GM18519 (cell line): ENCODE measurements at regions not wholly inside any gene's neighbourhood (a gene's known extent, or its start where the extent isn't known, plus 50 kb on each side); places are given as distances from the start of the nearest gene placed in this dataset.
"Not testable (repeated sequence)": the region's sequence is repeated elsewhere in the genome, so short reads cannot be mapped to it uniquely, and the experiment has no call there.

ENCODE experiments used
- ATAC-seq: cut with Tn5 transposase; IDR thresholded peaks from one replicate; pipeline ENCODE4 v1.9.1; 2021; ENCODE audit warnings: mild to moderate bottlenecking, moderate library complexity; ENCODE audit not compliant: unreplicated experiment, low FRiP score

- ATAC-seq, result no peak
Observed at GRCh38 chr6:140772576-140772975, 1360.1 kb upstream of the GJE1 start.

- no peak for ATAC-seq
Observed at GRCh38 chr6:140768133-140768532, 1364.6 kb upstream of the GJE1 start.

GRCh38 chr6:140766999-140767398 lies 1365.7 kb upstream of the GJE1 start:
- no peak for ATAC-seq

GRCh38 chr6:140758169-140758877 lies 1374.4 kb upstream of the GJE1 start:
- ATAC-seq, result no peak

- ATAC-seq, result no peak
Observed at GRCh38 chr6:140752234-140752633, 1377.8 kb upstream of the CITED2 start.

- no peak for ATAC-seq
Observed at GRCh38 chr6:140747114-140747513, 1372.7 kb upstream of the CITED2 start.

- peak; percentile 89 for ATAC-seq
Observed at GRCh38 chr6:140744659-140745320, 1370.3 kb upstream of the CITED2 start.

GRCh38 chr6:140736231-140736630 lies 1361.8 kb upstream of the CITED2 start:
- ATAC-seq, result no peak

- no peak for ATAC-seq
Observed at GRCh38 chr6:140732991-140733390, 1358.5 kb upstream of the CITED2 start.

- ATAC-seq, result no peak
Observed at GRCh38 chr6:140732155-140732554, 1357.7 kb upstream of the CITED2 start.

GRCh38 chr6:140731741-140732140 lies 1357.3 kb upstream of the CITED2 start:
- ATAC-seq, result no peak

- no peak for ATAC-seq
Observed at GRCh38 chr6:140729521-140729920, 1355.1 kb upstream of the CITED2 start.

GRCh38 chr6:140718021-140718420 lies 1343.6 kb upstream of the CITED2 start:
- ATAC-seq, result no peak

- no peak for ATAC-seq
Observed at GRCh38 chr6:140713495-140713894, 1339.0 kb upstream of the CITED2 start.

GRCh38 chr6:140711019-140711613 lies 1336.7 kb upstream of the CITED2 start:
- peak; percentile 88 for ATAC-seq

- no peak for ATAC-seq
Observed at GRCh38 chr6:140708441-140708840, 1334.0 kb upstream of the CITED2 start.

- not testable (repeated sequence) for ATAC-seq
Observed at GRCh38 chr6:140704008-140704407, 1329.6 kb upstream of the CITED2 start.

GRCh38 chr6:140697585-140697984 lies 1323.1 kb upstream of the CITED2 start:
- no peak for ATAC-seq

GRCh38 chr6:140684776-140685550 lies 1310.5 kb upstream of the CITED2 start:
- no peak for ATAC-seq

- no peak for ATAC-seq
Observed at GRCh38 chr6:140677781-140678528, 1303.5 kb upstream of the CITED2 start.
